HEK293T (cell line): ENCODE measurements at regions not wholly inside any gene's neighbourhood (a gene's known extent, or its start where the extent isn't known, plus 50 kb on each side); places are given as distances from the start of the nearest gene placed in this dataset.

Source experiments
- CTCF ChIA-PET: fragments of 350-600 bp; formaldehyde crosslinking; extraction: SDS; loops from one replicate; lab custom pipeline; 2021; ENCODE audit warnings: antibody characterized with exemption, inconsistent platforms; lab: Yijun Ruan, JAX
- POLR2A ChIA-PET: fragments of 350-600 bp; formaldehyde crosslinking; extraction: SDS; loops from one replicate; lab custom pipeline; 2020; ENCODE audit warnings: antibody characterized with exemption, inconsistent platforms; lab: Yijun Ruan, JAX
- DNase-seq: peaks from one replicate; pipeline ENCODE4 v3.0.0; 2012; ENCODE audit warnings: mixed read lengths; ENCODE audit errors: extremely low spot score
- ARNT ChIP-seq: fragments of 450-650 bp; IDR thresholded peaks from 2 replicates; pipeline ENCODE4 v1.6.1; 2017; ENCODE audit warnings: mild to moderate bottlenecking
- BHLHE40 ChIP-seq: fragments of 450-650 bp; IDR thresholded peaks from 2 replicates; pipeline ENCODE4 v1.6.1; 2016; ENCODE audit warnings: mild to moderate bottlenecking, moderate library complexity, borderline replicate concordance
- CTBP1 ChIP-seq: fragments of 450-650 bp; IDR thresholded peaks from 2 replicates; pipeline ENCODE4 v1.6.1; 2016; ENCODE audit warnings: borderline replicate concordance
- ELF4 ChIP-seq: fragments of 450-650 bp; IDR thresholded peaks from 2 replicates; pipeline ENCODE4 v1.6.1; 2017; ENCODE audit warnings: antibody characterized with exemption
- FOXA1 ChIP-seq: fragments of 450-650 bp; IDR thresholded peaks from 2 replicates; pipeline ENCODE4 v1.6.1; 2016; ENCODE audit warnings: mild to moderate bottlenecking
- FOXK2 ChIP-seq: fragments of 450-650 bp; IDR thresholded peaks from 2 replicates; pipeline ENCODE4 v1.6.1; 2016; ENCODE audit warnings: mild to moderate bottlenecking
- FOXM1 ChIP-seq: fragments of 450-650 bp; IDR thresholded peaks from 2 replicates; pipeline ENCODE4 v1.6.1; 2017; ENCODE audit warnings: mild to moderate bottlenecking, borderline replicate concordance
- HDGF ChIP-seq: fragments of 450-650 bp; IDR thresholded peaks from 2 replicates; pipeline ENCODE4 v1.6.1; 2017; ENCODE audit warnings: antibody characterized with exemption, borderline replicate concordance
- L3MBTL2 ChIP-seq: fragments of 450-650 bp; conservative IDR thresholded peaks from 2 replicates; pipeline ENCODE4 v1.6.1; 2016; ENCODE audit warnings: mild to moderate bottlenecking
- LEF1 ChIP-seq: fragments of 450-650 bp; IDR thresholded peaks from 2 replicates; pipeline ENCODE4 v1.6.1; 2017; ENCODE audit warnings: mild to moderate bottlenecking, borderline replicate concordance
- NFRKB ChIP-seq: fragments of 450-650 bp; IDR thresholded peaks from 2 replicates; pipeline ENCODE4 v1.6.1; 2016; ENCODE audit warnings: mild to moderate bottlenecking, moderate library complexity
- SP1 ChIP-seq: fragments of 450-650 bp; IDR thresholded peaks from 2 replicates; pipeline ENCODE4 v1.6.1; 2017
- SUZ12 ChIP-seq: fragments of 450-650 bp; IDR thresholded peaks from 2 replicates; pipeline ENCODE4 v1.6.1; 2016; ENCODE audit warnings: mild to moderate bottlenecking
- TARDBP ChIP-seq: fragments of 450-650 bp; IDR thresholded peaks from 2 replicates; pipeline ENCODE4 v1.6.1; 2016
- ZNF384 ChIP-seq: fragments of 450-650 bp; IDR thresholded peaks from 2 replicates; pipeline ENCODE4 v1.6.1; 2016
- TF ChIP-seq, protein P1 (sequence below): fragments of 450-650 bp; IDR thresholded peaks from 2 replicates; pipeline ENCODE4 v1.6.1; 2016

DNA sequence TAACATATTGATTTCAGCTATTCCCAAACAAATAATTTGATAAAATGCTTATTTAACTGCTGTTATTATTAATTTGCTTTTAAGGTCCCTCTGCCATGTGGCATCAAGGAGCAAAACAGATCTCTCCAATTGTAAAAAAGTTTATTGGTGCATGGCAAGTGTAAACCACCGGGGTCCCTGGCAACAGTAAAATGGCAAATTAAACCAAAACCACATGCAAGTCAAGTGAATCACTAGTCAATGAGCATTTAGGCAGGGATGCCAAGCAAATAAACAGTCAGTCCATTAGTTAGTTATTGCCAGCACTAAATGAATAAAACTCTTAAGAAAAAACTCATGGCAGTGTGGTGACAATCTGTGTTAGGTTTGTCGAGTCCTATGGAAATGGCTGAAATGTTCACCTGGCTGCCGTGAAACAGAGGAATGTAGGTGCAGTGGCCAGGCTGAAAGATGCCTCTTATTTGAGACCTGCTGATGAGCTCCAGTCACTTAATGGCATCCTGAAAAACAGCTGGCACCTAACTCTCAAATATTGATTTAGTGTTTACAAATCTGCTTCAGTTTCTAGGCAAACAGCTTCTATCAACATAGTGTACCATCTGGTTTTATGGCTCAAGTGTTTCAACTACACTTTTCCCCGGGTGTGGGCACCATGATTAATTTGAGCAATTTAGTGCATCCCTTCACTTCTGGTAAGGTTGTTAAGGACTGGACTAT, 296.5 kb upstream of the ITGA1 start:
- DNase-seq: no peak
- CTCF ChIA-PET: interaction anchor here (0.6 kb wide), 1 partner anchor 1354 kb away, joined by 6 read pairs; no protein-coding TSS in a partner anchor
- POLR2A ChIA-PET: no interaction called here
- no peak for TF ChIP-seq FOXA1
- no peak for TF ChIP-seq CTBP1
- no peak for TF ChIP-seq FOXK2
- TF ChIP-seq, protein P1, sequence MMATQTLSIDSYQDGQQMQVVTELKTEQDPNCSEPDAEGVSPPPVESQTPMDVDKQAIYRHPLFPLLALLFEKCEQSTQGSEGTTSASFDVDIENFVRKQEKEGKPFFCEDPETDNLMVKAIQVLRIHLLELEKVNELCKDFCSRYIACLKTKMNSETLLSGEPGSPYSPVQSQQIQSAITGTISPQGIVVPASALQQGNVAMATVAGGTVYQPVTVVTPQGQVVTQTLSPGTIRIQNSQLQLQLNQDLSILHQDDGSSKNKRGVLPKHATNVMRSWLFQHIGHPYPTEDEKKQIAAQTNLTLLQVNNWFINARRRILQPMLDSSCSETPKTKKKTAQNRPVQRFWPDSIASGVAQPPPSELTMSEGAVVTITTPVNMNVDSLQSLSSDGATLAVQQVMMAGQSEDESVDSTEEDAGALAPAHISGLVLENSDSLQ: no peak
- no peak for TF ChIP-seq TARDBP

DNA sequence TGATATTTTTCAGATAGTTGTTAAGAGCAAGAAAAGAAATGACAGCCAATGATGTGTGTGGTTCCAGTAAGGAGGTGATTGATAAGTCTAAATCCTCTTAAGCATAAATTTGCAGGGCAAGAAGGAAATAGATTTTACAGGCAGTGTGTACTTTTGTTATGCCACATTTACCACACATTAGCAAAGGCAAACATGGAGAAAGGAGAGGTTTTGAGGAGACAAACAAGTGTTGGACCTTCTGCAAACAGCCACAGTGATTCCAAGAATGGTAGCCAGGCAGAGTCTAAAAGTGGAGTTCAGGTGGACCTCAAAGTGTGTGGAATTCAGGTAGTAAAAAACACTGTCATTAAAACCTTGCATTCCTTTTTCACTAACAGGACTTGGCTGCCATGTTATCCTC, 295.9 kb upstream of the ITGA1 start:
- ChIA-PET CTCF (no interaction called here), POLR2A (no interaction called here)
- TF ChIP-seq NFRKB (no peak), SP1 (no peak), LEF1 (no peak), TARDBP (no peak), L3MBTL2 (no peak), FOXK2 (no peak), FOXA1 (no peak), SUZ12 (no peak), FOXM1 (no peak), HDGF (no peak), ELF4 (no peak), CTBP1 (no peak), ARNT (no peak), BHLHE40 (no peak), ZNF384 (no peak)
- TF ChIP-seq, protein P1: no peak
- DNase-seq: no peak

DNA sequence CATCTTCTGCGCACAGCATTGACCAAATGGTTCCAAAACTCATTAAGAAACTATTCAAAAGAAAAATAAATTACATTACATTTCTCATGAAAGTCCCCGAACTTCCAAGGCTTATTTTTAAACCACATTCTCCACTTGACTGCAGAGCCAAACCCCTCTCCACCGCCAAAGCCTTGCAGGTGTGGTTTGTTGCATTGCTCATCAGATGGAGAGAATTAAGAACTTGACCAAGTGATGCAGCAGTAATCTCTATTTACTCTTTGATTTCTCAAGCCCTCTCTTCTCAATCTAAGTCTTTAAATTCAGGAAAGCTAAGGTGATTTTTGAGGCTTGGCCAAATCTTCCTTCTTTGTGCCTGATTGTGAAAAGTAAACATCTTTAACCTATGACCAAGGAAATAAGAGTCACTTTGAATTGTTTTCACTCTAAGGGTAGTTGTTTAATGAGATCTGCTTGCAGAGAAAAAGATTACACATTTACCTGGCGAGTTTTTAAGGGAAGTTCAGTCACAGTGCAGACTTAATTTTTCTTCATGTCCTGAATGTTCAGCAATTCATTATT, 290.5 kb upstream of the ITGA1 start:
- DNase-seq: no peak
- CTCF ChIA-PET: no interaction called here
- POLR2A ChIA-PET: no interaction called here
- TF ChIP-seq, protein P1: no peak
- no peak for TF ChIP-seq FOXA1
- no peak for TF ChIP-seq SUZ12
- TF ChIP-seq FOXK2: no peak
- no peak for TF ChIP-seq ZNF384

DNA sequence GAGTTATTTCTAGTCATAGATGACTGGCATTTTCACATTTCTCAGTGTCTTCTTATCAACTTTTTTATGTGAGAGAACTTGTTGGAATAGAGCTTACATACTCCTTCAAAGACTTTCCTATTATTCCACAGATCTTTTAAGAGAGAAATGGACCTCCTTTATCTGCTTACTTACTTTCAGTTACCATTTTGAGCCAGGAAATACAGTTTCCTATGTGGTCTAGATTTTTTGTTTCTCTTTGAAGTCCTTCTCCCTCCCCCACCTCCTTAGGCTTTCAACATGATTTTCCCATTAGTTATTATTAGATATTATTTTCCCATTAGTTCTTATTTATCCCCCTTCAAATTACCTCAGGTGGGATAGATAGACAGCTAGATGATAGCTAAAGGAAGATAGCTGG, 289.1 kb upstream of the ITGA1 start:
- POLR2A ChIA-PET: no interaction called here
- TF ChIP-seq HDGF (no peak), CTBP1 (no peak), SUZ12 (no peak), LEF1 (no peak), FOXA1 (no peak), FOXK2 (no peak), ARNT (no peak), SP1 (no peak), FOXM1 (no peak), ELF4 (no peak), L3MBTL2 (no peak), TARDBP (no peak), ZNF384 (no peak), NFRKB (no peak), BHLHE40 (no peak)
- TF ChIP-seq, protein P1: no peak
- no peak for DNase-seq
- CTCF ChIA-PET: no interaction called here

DNA sequence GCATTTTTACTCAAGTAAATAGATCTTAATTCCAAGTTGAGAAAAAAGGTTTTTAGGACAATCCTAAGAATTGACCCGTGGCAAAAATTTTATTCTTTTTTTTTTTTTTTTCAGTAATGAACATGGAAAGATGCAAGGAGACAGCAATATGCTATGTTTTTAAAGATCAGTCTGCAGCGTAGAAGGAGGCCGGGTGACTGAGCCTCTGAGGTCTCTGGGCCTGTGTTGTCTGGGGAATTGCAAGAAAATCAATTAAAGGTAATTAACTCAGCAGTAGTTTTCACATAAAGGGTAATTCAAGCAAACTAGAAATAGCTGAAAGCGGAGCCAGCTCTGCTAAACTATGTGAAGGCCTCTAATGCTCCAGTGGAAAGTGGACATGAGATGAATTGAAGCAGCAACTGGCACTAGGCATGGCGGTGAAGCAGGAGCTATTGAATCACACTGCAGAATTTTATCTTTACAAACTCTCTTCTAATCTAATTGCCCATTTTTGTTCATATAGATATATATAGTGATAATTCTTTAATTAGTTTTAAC, 285.2 kb upstream of the ITGA1 start:
- ChIA-PET CTCF (no interaction called here), POLR2A (no interaction called here)
- TF ChIP-seq ELF4 (no peak), L3MBTL2 (no peak), SUZ12 (no peak), TARDBP (no peak), HDGF (no peak), FOXA1 (no peak), NFRKB (no peak), ZNF384 (no peak), ARNT (no peak), BHLHE40 (no peak), FOXM1 (no peak)
- DNase-seq: no peak
